H9 (cell line): ENCODE measurements at regions not wholly inside any gene's neighbourhood (a gene's known extent, or its start where the extent isn't known, plus 50 kb on each side); places are given as distances from the start of the nearest gene placed in this dataset.
"Not testable (repeated sequence)": the region's sequence is repeated elsewhere in the genome, so short reads cannot be mapped to it uniquely, and the experiment has no call there.

Experiments
- DNase-seq: peaks from one replicate; pipeline ENCODE4 v3.0.0-alpha.2; 2017
- H2AFZ ChIP-seq: one replicate; pipeline ENCODE4 v1.6.1; 2013; ENCODE audit warnings: mild to moderate bottlenecking, low read length, control low read depth, moderate library complexity
- H2AK5ac ChIP-seq: 2 replicates; pipeline ENCODE4 v1.6.1; 2013; ENCODE audit warnings: low read length, control low read depth, mixed read lengths; ENCODE audit not compliant: insufficient read length
- H2BK120ac ChIP-seq: one replicate; pipeline ENCODE4 v1.6.1; 2013; ENCODE audit warnings: low read depth, mild to moderate bottlenecking, low read length, control low read depth, inconsistent platforms; ENCODE audit not compliant: poor library complexity, severe bottlenecking
- H2BK12ac ChIP-seq: 2 replicates; pipeline ENCODE4 v1.6.1; 2013; ENCODE audit warnings: low read length, control low read depth, mixed read lengths, low read depth; ENCODE audit not compliant: insufficient read length
- H2BK15ac ChIP-seq: 2 replicates; pipeline ENCODE4 v1.6.1; 2013; ENCODE audit warnings: low read depth, low read length, control low read depth
- H2BK20ac ChIP-seq: one replicate; pipeline ENCODE4 v1.6.1; 2013; ENCODE audit warnings: low read depth, mild to moderate bottlenecking, low read length, control low read depth, inconsistent platforms; ENCODE audit not compliant: poor library complexity, severe bottlenecking
- H2BK5ac ChIP-seq: 2 replicates; pipeline ENCODE4 v1.6.1; 2013; ENCODE audit warnings: low read length, control low read depth, mixed read lengths; ENCODE audit not compliant: insufficient read length
- H3K14ac ChIP-seq: 2 replicates; pipeline ENCODE4 v1.6.1; 2013; ENCODE audit warnings: low read length, control low read depth; ENCODE audit not compliant: insufficient read depth
- H3K18ac ChIP-seq: 2 replicates; pipeline ENCODE4 v1.6.1; 2013; ENCODE audit warnings: low read depth, mild to moderate bottlenecking, mixed read lengths, low read length, control low read depth; ENCODE audit not compliant: insufficient read length
- H3K23ac ChIP-seq: 2 replicates; pipeline ENCODE4 v1.6.1; 2013; ENCODE audit warnings: low read length, control low read depth, mixed read lengths, low read depth; ENCODE audit not compliant: insufficient read length
- H3K23me2 ChIP-seq: 2 replicates; pipeline ENCODE4 v1.6.1; 2013; ENCODE audit warnings: low read depth, mild to moderate bottlenecking, mixed read lengths, low read length, control low read depth; ENCODE audit not compliant: insufficient read length, poor library complexity, severe bottlenecking
- H3K27ac ChIP-seq: 2 replicates; pipeline ENCODE4 v1.5.1; 2013; ENCODE audit warnings: low read length, control low read depth, mixed read lengths, low read depth; ENCODE audit not compliant: insufficient read length
- H3K27me3 ChIP-seq: 2 replicates; pipeline ENCODE4 v1.6.1; 2013; ENCODE audit warnings: low read length, control low read depth, inconsistent platforms; ENCODE audit not compliant: insufficient read depth
- H3K4ac ChIP-seq: 2 replicates; pipeline ENCODE4 v1.6.1; 2013; ENCODE audit warnings: low read depth, mild to moderate bottlenecking, control low read depth, inconsistent platforms, low read length, moderate library complexity
- H3K4me1 ChIP-seq: 2 replicates; pipeline ENCODE4 v1.6.1; 2013; ENCODE audit warnings: low read length, control low read depth, inconsistent platforms; ENCODE audit not compliant: insufficient read depth
- H3K4me2 ChIP-seq: 2 replicates; pipeline ENCODE4 v1.6.1; 2013; ENCODE audit warnings: low read length, control low read depth, mixed read lengths; ENCODE audit not compliant: insufficient read length, insufficient read depth
- H3K56ac ChIP-seq: 2 replicates; pipeline ENCODE4 v1.6.1; 2013; ENCODE audit warnings: low read depth, mild to moderate bottlenecking, mixed read lengths, low read length, control low read depth; ENCODE audit not compliant: insufficient read length
- H3K79me1 ChIP-seq: 2 replicates; pipeline ENCODE4 v1.6.1; 2013; ENCODE audit warnings: low read depth, mild to moderate bottlenecking, moderate library complexity, low read length, control low read depth, inconsistent platforms; ENCODE audit not compliant: insufficient read depth, poor library complexity, severe bottlenecking
- H3K79me2 ChIP-seq: 2 replicates; pipeline ENCODE4 v1.6.1; 2013; ENCODE audit warnings: low read length, control low read depth, inconsistent platforms; ENCODE audit not compliant: insufficient read depth
- H3K9ac ChIP-seq: 2 replicates; pipeline ENCODE4 v1.6.1; 2013; ENCODE audit warnings: low read length, control low read depth, mixed read lengths; ENCODE audit not compliant: insufficient read length; ENCODE audit errors: extremely low read depth
- H3K9me3 ChIP-seq: one replicate; pipeline ENCODE4 v1.6.1; 2013; ENCODE audit warnings: low read depth, low read length, inconsistent platforms; ENCODE audit not compliant: control insufficient read depth
- H3T11ph ChIP-seq: one replicate; pipeline ENCODE4 v1.6.1; 2013; ENCODE audit warnings: mild to moderate bottlenecking, low read length, control low read depth, inconsistent platforms
- H4K20me1 ChIP-seq: one replicate; pipeline ENCODE4 v1.6.1; 2013; ENCODE audit not compliant: control insufficient read depth, insufficient read length, insufficient read depth
- H4K5ac ChIP-seq: 2 replicates; pipeline ENCODE4 v1.6.1; 2013; ENCODE audit warnings: low read depth, mild to moderate bottlenecking, mixed read lengths, low read length, control low read depth; ENCODE audit not compliant: insufficient read length
- H4K8ac ChIP-seq: replicated peaks from 2 replicates; pipeline ENCODE4 v1.6.1; 2013; ENCODE audit warnings: low read length, control low read depth, mixed read lengths, low read depth; ENCODE audit not compliant: insufficient read length
- H4K91ac ChIP-seq: 2 replicates; pipeline ENCODE4 v1.6.1; 2013; ENCODE audit warnings: low read depth, mild to moderate bottlenecking, moderate library complexity, mixed read lengths, low read length, control low read depth; ENCODE audit not compliant: insufficient read length
- H3K27ac Mint-ChIP-seq, 3 experiments: 2 replicates in 2 of 3; 3 replicates in 1 of 3; pipeline ENCODE4 v1.8.0; 2020 to 2021; ENCODE audit warnings: mixed read lengths in 3 of 3, mild to moderate bottlenecking in 1 of 3, moderate library complexity in 1 of 3
- H3K27me3 Mint-ChIP-seq: 2 replicates; pipeline ENCODE4 v1.8.0; 2021; ENCODE audit warnings: low read depth, mild to moderate bottlenecking, moderate library complexity, mixed read lengths
- H3K36me3 Mint-ChIP-seq, 3 experiments: 2 replicates in 2 of 3; 3 replicates in 1 of 3; pipeline ENCODE4 v1.8.0; 2020 to 2021; ENCODE audit warnings: low read depth in 3 of 3, mixed read lengths in 3 of 3; ENCODE audit not compliant: insufficient read depth in 1 of 3
- H3K4me1 Mint-ChIP-seq, 2 experiments: 2 replicates each; pipeline ENCODE4 v1.8.0; 2020; ENCODE audit warnings: mixed read lengths in 2 of 2
- H3K4me3 Mint-ChIP-seq, 2 experiments: 2 replicates in 1 of 2; 3 replicates in 1 of 2; pipeline ENCODE4 v1.8.0; 2020 to 2021; ENCODE audit warnings: mild to moderate bottlenecking in 2 of 2, mixed read lengths in 2 of 2, moderate library complexity in 1 of 2
- H3K9me3 Mint-ChIP-seq, 2 experiments: 2 replicates in 1 of 2; 3 replicates in 1 of 2; pipeline ENCODE4 v1.8.0; 2020; ENCODE audit warnings: mild to moderate bottlenecking in 2 of 2, mixed read lengths in 2 of 2, moderate library complexity in 1 of 2
- WGBS: extraction: QIAGEN DNeasy Blood & Tissue Kit; methylation state at CpG from one replicate; pipeline ENCODE4 v1.1.7; 2013; ENCODE audit warnings: missing lambda C conversion rate, low lambda C conversion rate, mixed read lengths; ENCODE audit not compliant: insufficient read length; ENCODE audit errors: extremely low coverage; 5-methylcytosine and 5-hydroxymethylcytosine counted together
- TF ChIP-seq, protein P1 (sequence below): fragments of 200-600 bp; sonication (generic); conservative IDR thresholded peaks from 3 replicates; pipeline ENCODE4 v1.8.0; 2021; ENCODE audit warnings: antibody characterized with exemption, mild to moderate bottlenecking

DNA sequence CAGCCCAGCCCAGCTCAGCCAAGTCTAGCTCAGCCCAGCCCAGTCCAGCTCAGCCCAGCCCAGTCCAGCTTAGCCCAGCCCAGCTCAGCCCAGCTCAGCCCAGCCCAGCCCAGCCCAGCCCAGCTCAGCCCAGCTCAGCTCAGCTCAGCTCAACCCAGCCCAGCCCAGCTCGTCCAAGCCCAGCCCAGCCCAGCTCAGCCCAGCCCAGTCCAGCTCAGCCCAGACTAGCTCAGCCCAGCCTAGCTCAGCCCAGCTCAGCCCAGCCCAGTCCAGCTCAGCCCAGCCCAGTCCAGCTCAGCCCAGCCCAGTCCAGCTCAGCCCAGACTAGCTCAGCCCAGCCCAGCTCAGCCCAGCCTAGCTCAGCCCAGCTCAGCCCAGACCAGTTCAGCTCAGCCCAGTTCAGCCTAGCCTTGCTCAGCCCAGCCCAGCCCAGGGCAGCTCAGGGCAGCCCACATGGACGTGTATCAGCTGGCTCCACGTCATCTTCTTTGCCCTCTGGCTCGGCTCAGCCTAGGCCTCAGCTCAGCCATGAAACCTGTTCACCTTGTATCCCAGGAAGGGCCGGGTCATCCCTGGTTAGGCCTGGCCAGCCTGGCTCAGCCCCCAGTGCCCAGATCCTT lies 185.6 kb downstream of the TMEM121 start:
- no peak overlapping the region for H3K4me2 ChIP-seq
- H3T11ph ChIP-seq = no peak overlapping the region
- no peak overlapping the region for H2BK5ac ChIP-seq
- Mint-ChIP-seq H3K27me3 (no peaks in the 10 kb centered on the region), H3K36me3 (peaks cover 0 to 3% (median 2%) of the 10 kb centered on the region in 3 experiments; a peak in 2 of 7 replicates), H3K4me3 (no peak overlapping the region), H3K9me3 (peaks cover 38 to 61% of the 10 kb centered on the region in 2 experiments), H3K27ac (no peak overlapping the region), H3K4me1 (no peaks in the 10 kb centered on the region)
- no peak overlapping the region for H4K5ac ChIP-seq
- TF ChIP-seq, protein P1, sequence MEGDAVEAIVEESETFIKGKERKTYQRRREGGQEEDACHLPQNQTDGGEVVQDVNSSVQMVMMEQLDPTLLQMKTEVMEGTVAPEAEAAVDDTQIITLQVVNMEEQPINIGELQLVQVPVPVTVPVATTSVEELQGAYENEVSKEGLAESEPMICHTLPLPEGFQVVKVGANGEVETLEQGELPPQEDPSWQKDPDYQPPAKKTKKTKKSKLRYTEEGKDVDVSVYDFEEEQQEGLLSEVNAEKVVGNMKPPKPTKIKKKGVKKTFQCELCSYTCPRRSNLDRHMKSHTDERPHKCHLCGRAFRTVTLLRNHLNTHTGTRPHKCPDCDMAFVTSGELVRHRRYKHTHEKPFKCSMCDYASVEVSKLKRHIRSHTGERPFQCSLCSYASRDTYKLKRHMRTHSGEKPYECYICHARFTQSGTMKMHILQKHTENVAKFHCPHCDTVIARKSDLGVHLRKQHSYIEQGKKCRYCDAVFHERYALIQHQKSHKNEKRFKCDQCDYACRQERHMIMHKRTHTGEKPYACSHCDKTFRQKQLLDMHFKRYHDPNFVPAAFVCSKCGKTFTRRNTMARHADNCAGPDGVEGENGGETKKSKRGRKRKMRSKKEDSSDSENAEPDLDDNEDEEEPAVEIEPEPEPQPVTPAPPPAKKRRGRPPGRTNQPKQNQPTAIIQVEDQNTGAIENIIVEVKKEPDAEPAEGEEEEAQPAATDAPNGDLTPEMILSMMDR = no peak
- H3K79me1 ChIP-seq = no peaks in the 10 kb centered on the region
- no peaks in the 10 kb centered on the region for H3K4me1 ChIP-seq
- no peak for DNase-seq
- peaks cover 42% of the 10 kb centered on the region for H3K9me3 ChIP-seq
- H2BK120ac ChIP-seq = no peak overlapping the region
- no peak overlapping the region for H3K18ac ChIP-seq
- no peaks in the 10 kb centered on the region for H4K20me1 ChIP-seq
- H2BK15ac ChIP-seq = no peak overlapping the region
- no peak overlapping the region for H3K23ac ChIP-seq
- H3K79me2 ChIP-seq = no peaks in the 10 kb centered on the region
- no peak overlapping the region for H2BK12ac ChIP-seq
- H2BK20ac ChIP-seq = no peak overlapping the region
- H3K27me3 ChIP-seq = no peaks in the 10 kb centered on the region
- H3K56ac ChIP-seq = no peak overlapping the region
- H3K9ac ChIP-seq = no peak overlapping the region
- no peak overlapping the region for H4K91ac ChIP-seq
- no peak overlapping the region for H3K4ac ChIP-seq
- no peaks in the 10 kb centered on the region for H3K23me2 ChIP-seq
- no peak overlapping the region for H2AFZ ChIP-seq
- H3K14ac ChIP-seq = no peak overlapping the region
- H4K8ac ChIP-seq = no peak overlapping the region
- no peak overlapping the region for H3K27ac ChIP-seq
- no CpG with 5 or more reads among the region's 5 CpGs for WGBS
- no peak overlapping the region for H2AK5ac ChIP-seq

DNA sequence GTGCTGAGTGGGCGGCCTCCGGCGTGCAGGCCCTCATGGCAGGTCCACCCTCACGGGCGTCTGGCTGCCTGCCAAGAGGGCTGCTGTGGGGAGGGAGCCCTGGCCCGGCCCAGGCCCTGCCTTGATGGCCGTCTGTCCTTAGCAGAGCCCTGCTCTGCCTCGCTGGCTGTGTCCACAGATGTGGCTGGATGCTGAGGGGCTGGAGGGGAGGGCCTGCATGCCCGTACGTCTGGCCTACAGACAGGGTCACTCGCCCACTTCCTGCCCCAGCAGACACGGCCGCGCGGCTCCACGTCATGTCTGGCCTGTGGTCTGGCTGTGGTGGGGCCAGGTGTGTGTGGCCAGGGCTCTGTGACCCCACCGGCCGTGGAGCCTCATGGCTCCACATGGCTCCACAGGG lies 186.3 kb downstream of the TMEM121 start:
- H3K4me2 ChIP-seq, H3K27ac Mint-ChIP-seq, H4K8ac ChIP-seq, H3K56ac ChIP-seq, H3K18ac ChIP-seq, H3K9ac ChIP-seq, H3K27me3 Mint-ChIP-seq, H2BK20ac ChIP-seq, H4K5ac ChIP-seq, H2BK5ac ChIP-seq, H3K23me2 ChIP-seq, H3K27ac ChIP-seq, H3T11ph ChIP-seq, H3K14ac ChIP-seq, DNase-seq, H3K23ac ChIP-seq, H3K79me1 ChIP-seq, H3K27me3 ChIP-seq, H3K79me2 ChIP-seq, H2BK120ac ChIP-seq, H3K4me3 Mint-ChIP-seq, H4K91ac ChIP-seq, H3K4me1 ChIP-seq, H2AFZ ChIP-seq, H3K4me1 Mint-ChIP-seq, H2AK5ac ChIP-seq, H2BK12ac ChIP-seq, H3K36me3 Mint-ChIP-seq, H4K20me1 ChIP-seq, H2BK15ac ChIP-seq, H3K4ac ChIP-seq: not testable (repeated sequence)
- H3K9me3 ChIP-seq = peaks cover 35% of the 10 kb centered on the region
- WGBS = no CpG with 5 or more reads among the region's 18 CpGs
- H3K9me3 Mint-ChIP-seq = peaks cover 37 to 61% of the 10 kb centered on the region in 2 experiments
